LNCAP (cell line): ENCODE measurements at regions not wholly inside any gene's neighbourhood (a gene's known extent, or its start where the extent isn't known, plus 50 kb on each side); places are given as distances from the start of the nearest gene placed in this dataset.

Experiments
- TF ChIP-seq, protein P1 (sequence below): fragments of 450-650 bp; IDR thresholded peaks from 2 replicates; pipeline ENCODE4 v1.5.1; 2017; ENCODE audit warnings: mild to moderate bottlenecking

DNA sequence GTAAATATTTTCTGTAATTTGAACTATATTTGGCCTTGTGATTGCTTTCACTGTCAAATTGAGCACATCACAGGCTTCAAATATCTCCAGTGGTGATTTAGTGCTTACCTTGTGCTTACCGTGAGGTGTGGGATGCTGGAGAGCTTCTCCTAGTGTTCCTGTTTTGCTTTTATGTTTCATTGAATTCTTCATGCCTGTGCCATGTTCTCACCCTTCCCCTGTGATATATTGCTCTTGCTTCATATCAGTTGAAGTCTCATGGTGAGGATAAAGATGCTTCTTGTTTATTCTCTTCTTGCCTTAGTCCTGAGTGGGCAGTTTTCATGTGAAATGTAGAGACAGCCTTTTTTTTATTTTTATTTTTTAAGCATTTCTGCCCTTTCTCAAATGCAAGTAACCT is 198.0 kb upstream of the PDGFD start:
- TF ChIP-seq, protein P1, sequence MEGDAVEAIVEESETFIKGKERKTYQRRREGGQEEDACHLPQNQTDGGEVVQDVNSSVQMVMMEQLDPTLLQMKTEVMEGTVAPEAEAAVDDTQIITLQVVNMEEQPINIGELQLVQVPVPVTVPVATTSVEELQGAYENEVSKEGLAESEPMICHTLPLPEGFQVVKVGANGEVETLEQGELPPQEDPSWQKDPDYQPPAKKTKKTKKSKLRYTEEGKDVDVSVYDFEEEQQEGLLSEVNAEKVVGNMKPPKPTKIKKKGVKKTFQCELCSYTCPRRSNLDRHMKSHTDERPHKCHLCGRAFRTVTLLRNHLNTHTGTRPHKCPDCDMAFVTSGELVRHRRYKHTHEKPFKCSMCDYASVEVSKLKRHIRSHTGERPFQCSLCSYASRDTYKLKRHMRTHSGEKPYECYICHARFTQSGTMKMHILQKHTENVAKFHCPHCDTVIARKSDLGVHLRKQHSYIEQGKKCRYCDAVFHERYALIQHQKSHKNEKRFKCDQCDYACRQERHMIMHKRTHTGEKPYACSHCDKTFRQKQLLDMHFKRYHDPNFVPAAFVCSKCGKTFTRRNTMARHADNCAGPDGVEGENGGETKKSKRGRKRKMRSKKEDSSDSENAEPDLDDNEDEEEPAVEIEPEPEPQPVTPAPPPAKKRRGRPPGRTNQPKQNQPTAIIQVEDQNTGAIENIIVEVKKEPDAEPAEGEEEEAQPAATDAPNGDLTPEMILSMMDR, result no peak

DNA sequence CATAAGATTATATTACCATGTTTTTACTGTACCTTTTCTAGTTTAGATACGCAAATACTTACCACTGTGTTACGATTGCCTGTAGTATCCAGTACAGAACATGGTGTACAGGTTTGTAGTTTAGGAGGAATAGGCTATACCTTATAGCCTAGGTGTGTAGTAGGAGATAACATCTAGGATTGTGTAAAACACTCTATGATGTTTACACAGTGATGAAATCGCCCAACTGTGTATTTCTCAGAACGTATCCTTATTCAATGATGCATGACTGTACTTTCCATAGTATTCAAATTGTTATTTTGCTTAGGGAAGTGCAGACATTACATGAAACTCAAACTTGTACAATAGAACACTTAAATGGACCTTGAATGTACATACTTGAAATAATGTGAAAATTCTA is 188.1 kb upstream of the PDGFD start:
- TF ChIP-seq, protein P1, result no peak

DNA sequence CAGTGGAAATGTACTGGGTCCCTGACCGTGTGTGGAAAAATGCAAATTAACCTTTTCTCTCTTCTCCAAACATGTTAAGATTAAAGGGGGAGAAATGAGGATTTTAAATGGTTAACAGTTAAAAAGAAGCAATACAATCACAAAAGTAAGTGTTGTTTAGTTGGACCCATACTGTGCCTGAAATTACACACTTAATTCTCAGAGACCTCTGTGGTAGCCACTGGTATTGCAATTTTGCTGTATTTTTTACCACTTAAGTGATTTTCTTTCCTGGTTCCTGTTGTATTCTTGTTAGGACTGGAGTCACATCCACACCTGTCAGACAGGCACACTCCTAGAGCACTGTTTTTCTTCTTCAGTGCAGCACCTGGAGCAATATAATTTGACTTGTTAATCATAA is 179.6 kb upstream of the PDGFD start:
- TF ChIP-seq, protein P1, result peak; percentile 26; the same call in 1 of the 2 replicates

DNA sequence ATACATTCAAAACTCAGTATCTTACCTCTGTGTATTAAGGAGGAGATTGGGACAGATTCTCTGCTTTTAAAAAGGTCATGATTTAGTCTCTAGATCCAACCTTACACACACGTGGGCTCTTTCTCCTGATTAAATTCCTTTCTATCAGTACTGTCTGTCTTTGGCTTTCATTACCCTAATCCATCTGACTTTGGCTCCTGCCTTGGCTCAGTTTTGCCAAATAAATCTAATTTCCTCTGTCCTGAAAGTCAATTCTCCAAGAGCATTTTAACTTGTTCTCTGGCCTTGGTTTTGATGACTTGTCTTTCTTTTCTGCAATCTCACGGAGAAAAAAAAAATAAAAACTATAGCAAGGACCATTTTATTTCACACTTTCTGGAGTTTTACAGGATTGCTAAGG is 176.6 kb upstream of the PDGFD start:
- TF ChIP-seq, protein P1, result no peak

DNA sequence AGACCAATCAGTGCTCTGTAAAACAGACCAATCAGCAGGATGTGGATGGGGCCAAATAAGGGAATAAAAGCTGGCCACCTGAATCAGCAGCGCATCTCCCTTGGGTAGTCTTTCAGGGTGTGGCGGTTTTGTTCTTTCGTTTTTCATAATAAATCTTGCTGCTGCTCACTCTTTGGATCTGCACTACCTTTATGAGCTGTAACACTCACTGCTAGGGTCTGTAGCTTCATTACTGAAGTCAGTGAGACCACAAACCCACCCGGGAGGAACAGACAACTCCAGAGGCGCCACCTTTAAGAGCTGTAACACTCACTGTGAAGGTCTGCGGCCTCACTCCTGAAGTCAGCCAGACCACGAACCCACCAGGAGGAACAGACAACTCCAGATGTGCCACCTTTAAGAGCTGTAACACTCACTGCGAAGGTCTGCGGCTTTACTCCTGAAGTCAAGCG is 175.5 kb upstream of the PDGFD start:
- TF ChIP-seq, protein P1, result no peak

DNA sequence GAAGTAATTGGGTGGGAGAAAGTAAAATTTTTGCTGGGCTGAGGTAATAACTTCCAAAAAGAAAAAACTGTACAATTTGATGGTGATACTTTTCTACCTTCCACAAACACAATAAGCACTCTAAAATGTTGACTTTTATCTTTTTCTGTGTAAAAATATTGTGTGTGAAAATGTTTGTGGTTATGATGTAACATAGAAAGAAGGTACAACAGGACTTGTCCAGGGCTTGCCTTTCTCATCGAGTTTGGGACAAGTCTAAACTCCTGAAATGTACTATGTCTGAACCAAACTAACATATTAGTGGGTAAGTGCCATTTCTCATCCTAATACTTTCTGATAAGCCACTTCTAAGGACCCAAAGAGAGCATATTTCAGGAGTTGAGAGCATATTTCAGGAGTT is 174.2 kb upstream of the PDGFD start:
- TF ChIP-seq, protein P1, result no peak

DNA sequence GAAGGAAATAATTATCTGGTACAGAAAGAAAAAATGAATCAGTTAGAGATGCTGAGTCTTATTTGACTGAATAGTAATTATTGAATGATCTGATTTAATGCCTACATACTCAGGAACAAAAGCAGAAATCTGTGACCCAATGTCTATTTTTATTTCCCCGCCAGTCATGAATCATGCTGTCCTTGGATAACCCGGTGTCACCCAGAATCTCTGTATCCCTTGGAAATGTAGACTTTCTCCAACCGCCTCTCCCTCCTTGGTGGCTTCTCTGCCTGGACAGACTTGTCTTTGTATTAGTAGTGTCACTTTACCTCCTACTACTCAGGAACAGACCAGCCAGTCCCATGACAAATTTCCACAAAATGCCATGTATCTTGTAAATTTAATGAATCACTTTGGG is 173.3 kb upstream of the PDGFD start:
- TF ChIP-seq, protein P1, result no peak

DNA sequence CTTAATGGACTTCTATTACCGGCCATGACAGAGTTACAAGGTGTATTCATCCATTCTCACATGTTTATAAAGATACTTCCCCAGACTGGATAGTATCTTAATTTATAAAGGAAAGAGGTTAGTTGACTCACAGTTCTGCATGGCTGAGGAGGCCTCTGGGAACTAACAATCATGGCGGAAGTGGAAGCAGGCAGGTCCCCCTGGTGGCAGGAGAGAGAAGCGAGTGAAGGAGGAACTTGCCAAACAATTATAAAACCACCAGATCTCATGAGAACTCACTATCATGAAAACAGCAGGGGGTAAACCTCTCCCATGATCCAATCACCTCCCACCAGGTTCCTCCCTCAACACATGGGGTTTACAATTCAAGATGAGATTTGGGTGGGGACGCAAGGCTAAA is 170.0 kb upstream of the PDGFD start:
- TF ChIP-seq, protein P1, result peak; percentile 31; the same call in 1 of the 2 replicates
